H1 (cell line): ENCODE measurements at regions not wholly inside any gene's neighbourhood (a gene's known extent, or its start where the extent isn't known, plus 50 kb on each side); places are given as distances from the start of the nearest gene placed in this dataset.

Experiments used
- CBX8 ChIP-seq: fragments of 300-800, 300-1000 bp; sonication (generic); IDR thresholded peaks from 2 replicates; pipeline ENCODE4 v1.7.1; 2016; ENCODE audit warnings: low read depth, low read length, borderline replicate concordance
- CREB1 ChIP-seq: IDR thresholded peaks from 2 replicates; pipeline ENCODE4 v1.6.1; 2012; ENCODE audit warnings: inconsistent platforms
- JUN ChIP-seq: IDR thresholded peaks from 2 replicates; pipeline ENCODE4 v1.6.1; 2011; ENCODE audit warnings: low read depth, mild to moderate bottlenecking, improper control_type of control experiment, low read length
- TAF1 ChIP-seq: IDR thresholded peaks from 2 replicates; pipeline ENCODE4 v1.6.1; 2011; ENCODE audit warnings: mild to moderate bottlenecking, low read depth, low read length
- TAF7 ChIP-seq: optimal IDR thresholded peaks from 2 replicates; pipeline ENCODE3; 2011; ENCODE audit warnings: low read depth, mild to moderate bottlenecking, inconsistent platforms, low read length, moderate library complexity, borderline replicate concordance
- USF2 ChIP-seq: IDR thresholded peaks from 2 replicates; pipeline ENCODE4 v1.6.1; 2011; ENCODE audit warnings: low read length, improper control_type of control experiment

- TF ChIP-seq JUN (no peak), TAF1 (no peak), CREB1 (no peak), USF2 (no peak), TAF7 (no peak), CBX8 (no peak)
- TF ChIP-seq, all 59 proteins: peak for 0
Observed at GRCh38 chr5:145027286-145027685, 807.9 kb downstream of the PRELID2 start (continued).
